MCF 10A (cell line): ENCODE measurements at regions not wholly inside any gene's neighbourhood (a gene's known extent, or its start where the extent isn't known, plus 50 kb on each side); places are given as distances from the start of the nearest gene placed in this dataset.
"Not testable (repeated sequence)": the region's sequence is repeated elsewhere in the genome, so short reads cannot be mapped to it uniquely, and the experiment has no call there.

ENCODE experiments used
- BruUV-seq: library from RNA; stranded (reverse); fragments of 400-500 nt; replicated peaks from 2 replicates; lab custom pipeline; 2021; lab: Mats Ljungman, UMichigan
- CTCF ChIA-PET: fragments of 300-600 bp; sonication (Branson Sonifier 250); formaldehyde crosslinking; extraction: SDS; loops from one replicate; lab custom pipeline; 2021; ENCODE audit warnings: antibody characterized with exemption, inconsistent platforms; lab: Yijun Ruan, JAX
- POLR2A ChIA-PET: fragments of 300-600, 350-650 bp; sonication (Branson Sonifier 250); formaldehyde crosslinking; extraction: SDS; loops from one replicate; lab custom pipeline; 2020; ENCODE audit warnings: antibody characterized with exemption, inconsistent platforms; lab: Yijun Ruan, JAX
- DNase-seq: peaks from one replicate; pipeline ENCODE4 v3.0.0-alpha.2; 2018; ENCODE audit not compliant: unreplicated experiment
- H3K27ac Mint-ChIP-seq: one replicate; pipeline ENCODE4 v1.8.0; 2022; ENCODE audit warnings: mild to moderate bottlenecking, low read depth, mixed read lengths; ENCODE audit not compliant: unreplicated experiment
- H3K27me3 Mint-ChIP-seq: one replicate; pipeline ENCODE4 v1.8.0; 2022; ENCODE audit warnings: mixed read lengths; ENCODE audit not compliant: insufficient read depth, unreplicated experiment
- H3K36me3 Mint-ChIP-seq: one replicate; pipeline ENCODE4 v1.8.0; 2022; ENCODE audit warnings: mild to moderate bottlenecking, moderate library complexity, mixed read lengths; ENCODE audit not compliant: insufficient read depth, unreplicated experiment
- H3K4me1 Mint-ChIP-seq: one replicate; pipeline ENCODE4 v1.8.0; 2022; ENCODE audit warnings: mixed read lengths; ENCODE audit not compliant: insufficient read depth, unreplicated experiment
- H3K4me3 Mint-ChIP-seq: one replicate; pipeline ENCODE4 v1.8.0; 2022; ENCODE audit warnings: mild to moderate bottlenecking, moderate library complexity, mixed read lengths; ENCODE audit not compliant: unreplicated experiment
- H3K9me3 Mint-ChIP-seq: one replicate; pipeline ENCODE4 v1.8.0; 2022; ENCODE audit warnings: mixed read lengths; ENCODE audit not compliant: unreplicated experiment
- intact Hi-C: fragments of 100-400 bp; cut with micrococcal nuclease; formaldehyde crosslinking; loops from 2 replicates; pipeline ENCODE4 v1.14.1; 2022

DNA sequence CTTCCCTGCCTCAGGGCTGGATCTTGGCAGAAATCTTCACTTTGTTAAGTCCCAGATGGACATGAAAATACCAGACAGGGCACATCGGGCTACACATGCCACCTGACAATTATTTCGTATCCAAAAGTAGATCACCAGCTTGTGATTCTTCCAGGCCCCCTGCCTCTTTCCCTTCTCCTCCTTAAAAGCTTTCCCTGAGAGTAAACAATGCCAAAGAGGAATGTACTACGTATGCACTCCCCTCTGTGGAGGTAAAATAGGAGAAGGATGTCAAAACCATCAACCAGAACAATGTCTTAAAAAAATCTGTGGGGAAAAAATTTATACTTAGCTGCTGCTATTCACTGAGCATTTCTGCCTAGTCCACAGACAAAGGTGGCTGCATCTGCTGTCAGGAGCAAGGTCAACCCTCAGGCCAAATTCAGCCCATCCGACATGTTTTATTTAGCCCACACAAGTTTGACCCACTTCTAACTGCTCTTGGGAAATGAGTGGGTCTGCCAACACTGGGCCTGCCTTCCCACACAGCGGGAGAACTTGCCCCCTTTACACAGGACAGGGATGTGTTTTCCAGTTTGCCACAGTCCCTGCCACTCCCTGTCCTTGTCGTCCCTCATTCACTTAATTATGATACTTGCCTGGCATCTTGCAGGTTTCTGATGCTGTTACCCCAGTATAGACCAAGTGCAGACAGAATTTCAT is 165.8 kb upstream of the NBPF9 start:
- H3K4me1 Mint-ChIP-seq, H3K36me3 Mint-ChIP-seq, POLR2A ChIA-PET, intact Hi-C loops, DNase-seq, H3K4me3 Mint-ChIP-seq, H3K9me3 Mint-ChIP-seq, H3K27me3 Mint-ChIP-seq, CTCF ChIA-PET, BruUV-seq, H3K27ac Mint-ChIP-seq: not testable (repeated sequence)

DNA sequence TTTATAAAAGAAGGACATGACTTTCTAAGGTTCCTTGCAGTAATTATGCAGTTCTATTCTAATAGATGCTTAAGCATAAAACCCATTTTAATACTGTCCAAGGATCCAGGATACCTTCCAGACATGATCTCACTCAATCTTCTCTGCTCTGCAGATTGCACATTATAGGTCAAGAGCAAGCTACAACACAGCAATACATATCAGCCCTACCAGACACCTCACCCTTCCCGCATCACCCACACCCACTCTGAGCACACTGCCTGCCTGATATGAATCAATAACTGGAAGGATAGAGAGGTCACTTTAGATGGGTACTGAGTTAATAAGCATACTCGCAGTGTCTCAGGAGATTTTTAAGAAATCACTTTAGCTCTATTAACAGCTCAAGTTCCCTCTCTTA is 166.5 kb upstream of the NBPF9 start:
- POLR2A ChIA-PET, H3K4me1 Mint-ChIP-seq, intact Hi-C loops, H3K36me3 Mint-ChIP-seq, H3K27ac Mint-ChIP-seq, DNase-seq, BruUV-seq, H3K4me3 Mint-ChIP-seq, CTCF ChIA-PET, H3K9me3 Mint-ChIP-seq, H3K27me3 Mint-ChIP-seq: not testable (repeated sequence)

DNA sequence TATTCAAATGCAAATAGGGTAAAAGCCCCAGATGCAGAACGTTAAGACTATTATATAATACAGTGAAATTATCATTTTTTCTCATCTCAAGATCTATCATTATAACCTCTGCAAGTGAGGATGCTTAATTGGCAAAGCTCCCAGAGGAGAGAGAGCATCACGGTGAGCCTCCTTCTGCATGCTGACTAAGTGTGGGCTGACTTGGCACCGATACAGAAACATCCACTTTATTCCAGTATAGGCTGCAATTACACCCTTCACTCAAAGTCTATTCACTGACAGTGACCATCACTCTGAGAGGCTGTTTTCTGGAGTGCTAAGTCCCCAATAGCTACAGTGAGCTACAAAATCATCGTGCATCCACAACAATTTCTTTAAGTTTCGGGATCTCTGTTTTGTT is 171.1 kb upstream of the NBPF9 start:
- POLR2A ChIA-PET, H3K4me1 Mint-ChIP-seq, H3K4me3 Mint-ChIP-seq, H3K27me3 Mint-ChIP-seq, H3K9me3 Mint-ChIP-seq, intact Hi-C loops, DNase-seq, CTCF ChIA-PET, H3K27ac Mint-ChIP-seq, BruUV-seq, H3K36me3 Mint-ChIP-seq: not testable (repeated sequence)

DNA sequence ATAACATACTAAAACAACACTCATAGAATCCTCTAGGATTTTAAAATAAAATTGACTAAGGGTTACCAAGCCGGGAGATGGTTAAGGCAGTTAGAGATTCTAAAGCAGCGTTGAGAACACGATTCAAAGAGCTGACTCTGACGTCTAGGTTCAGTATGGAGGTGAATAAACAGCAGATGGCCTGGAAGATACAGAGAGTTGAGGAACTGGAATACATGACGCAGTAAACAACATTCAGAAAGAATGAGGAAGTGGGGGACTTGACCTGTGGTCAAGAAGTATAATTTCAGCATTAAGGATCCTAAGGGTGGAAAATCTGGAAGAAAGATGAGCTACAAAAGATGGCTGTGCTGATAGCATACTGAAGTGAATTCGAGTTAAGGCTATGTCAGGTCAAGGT is 172.5 kb upstream of the NBPF9 start:
- H3K27me3 Mint-ChIP-seq, BruUV-seq, H3K36me3 Mint-ChIP-seq, POLR2A ChIA-PET, intact Hi-C loops, H3K9me3 Mint-ChIP-seq, DNase-seq, H3K4me3 Mint-ChIP-seq, H3K4me1 Mint-ChIP-seq, CTCF ChIA-PET, H3K27ac Mint-ChIP-seq: not testable (repeated sequence)

DNA sequence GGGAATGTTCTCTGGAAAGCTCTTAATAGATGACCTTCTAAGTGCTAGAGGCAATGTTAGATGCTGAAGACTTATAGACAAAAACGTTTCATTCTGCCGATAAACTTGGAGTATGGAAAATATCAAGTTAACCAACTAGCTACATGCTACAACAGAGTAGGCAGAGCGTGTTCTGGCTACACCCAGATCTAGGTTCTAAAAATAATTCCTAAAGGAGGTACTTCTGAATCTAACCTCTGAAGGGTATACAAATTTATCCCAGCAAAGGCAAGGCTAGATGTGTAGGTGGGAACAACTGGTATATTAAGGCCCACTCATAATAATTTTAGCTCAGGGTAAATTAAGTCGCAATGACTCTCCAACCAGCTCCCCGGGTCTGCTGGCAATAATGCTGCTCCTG is 173.1 kb upstream of the NBPF9 start:
- intact Hi-C loops, DNase-seq, H3K4me1 Mint-ChIP-seq, H3K36me3 Mint-ChIP-seq, H3K9me3 Mint-ChIP-seq, BruUV-seq, H3K4me3 Mint-ChIP-seq, H3K27me3 Mint-ChIP-seq, H3K27ac Mint-ChIP-seq, POLR2A ChIA-PET, CTCF ChIA-PET: not testable (repeated sequence)

DNA sequence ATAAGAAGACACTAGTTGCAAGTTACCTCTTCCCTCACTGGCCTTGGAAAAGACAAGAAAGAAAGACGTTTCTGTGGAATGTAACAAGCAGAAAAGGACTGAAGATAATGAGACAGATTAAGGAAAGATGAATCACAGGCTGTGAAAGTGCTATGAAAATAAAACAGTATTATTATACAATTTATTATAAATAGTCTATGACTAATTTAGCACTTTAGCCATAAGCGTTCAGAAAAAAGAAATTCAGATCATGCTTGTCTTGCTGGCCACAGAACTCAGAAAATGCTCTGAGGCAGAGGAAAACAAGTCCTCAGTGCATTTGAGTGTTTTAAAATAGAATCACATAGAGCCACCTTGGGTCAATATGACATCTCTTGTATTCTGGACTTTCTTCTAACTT is 174.8 kb upstream of the NBPF9 start:
- H3K9me3 Mint-ChIP-seq, POLR2A ChIA-PET, H3K27me3 Mint-ChIP-seq, CTCF ChIA-PET, BruUV-seq, intact Hi-C loops, H3K4me1 Mint-ChIP-seq, DNase-seq, H3K4me3 Mint-ChIP-seq, H3K27ac Mint-ChIP-seq, H3K36me3 Mint-ChIP-seq: not testable (repeated sequence)

DNA sequence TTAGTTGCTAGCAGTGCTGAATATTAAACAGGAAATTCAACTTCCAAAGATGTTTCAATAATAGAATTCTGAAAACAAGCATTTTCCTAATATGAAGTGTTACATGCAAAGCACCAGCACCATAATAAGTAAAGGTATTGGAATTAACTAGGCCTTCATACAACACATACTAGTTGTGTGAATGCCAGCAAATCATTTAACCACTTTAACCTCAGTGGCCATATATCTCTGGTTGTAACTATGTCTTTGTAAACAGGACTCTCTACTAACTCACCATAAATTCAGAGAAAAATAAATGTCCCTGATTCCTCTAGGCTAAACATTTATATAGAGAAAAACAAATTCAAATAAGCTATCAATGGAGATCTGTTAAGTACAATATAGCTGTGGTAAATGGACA is 175.7 kb upstream of the NBPF9 start:
- intact Hi-C loops, H3K27me3 Mint-ChIP-seq, POLR2A ChIA-PET: not testable (repeated sequence)

DNA sequence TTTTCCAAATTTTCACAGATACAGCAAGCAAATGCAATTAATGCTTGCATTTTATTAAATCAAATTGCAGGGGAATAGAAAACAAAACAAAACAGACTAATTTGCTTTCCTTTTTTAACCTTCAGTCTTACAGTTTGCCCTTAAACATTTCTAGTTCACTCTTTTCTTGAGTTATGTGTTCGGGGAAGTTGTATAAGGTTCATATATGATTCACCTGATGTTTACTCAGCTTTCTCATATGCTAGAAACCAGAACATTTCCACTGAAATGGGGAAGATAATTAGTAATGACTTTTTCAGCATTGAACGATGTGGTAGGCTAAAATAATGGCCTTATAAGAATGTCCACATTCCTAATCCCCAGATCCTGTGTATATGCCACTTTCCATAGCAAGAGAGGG is 176.2 kb upstream of the NBPF9 start:
- CTCF ChIA-PET, H3K9me3 Mint-ChIP-seq, H3K27me3 Mint-ChIP-seq, H3K4me3 Mint-ChIP-seq, intact Hi-C loops, H3K4me1 Mint-ChIP-seq, H3K36me3 Mint-ChIP-seq, POLR2A ChIA-PET, H3K27ac Mint-ChIP-seq, BruUV-seq, DNase-seq: not testable (repeated sequence)

More for the DNA sequence above, 175.7 kb upstream of the NBPF9 start:
- H3K27ac Mint-ChIP-seq, DNase-seq, H3K9me3 Mint-ChIP-seq, H3K4me3 Mint-ChIP-seq, BruUV-seq, H3K4me1 Mint-ChIP-seq, H3K36me3 Mint-ChIP-seq, CTCF ChIA-PET: not testable (repeated sequence)

DNA sequence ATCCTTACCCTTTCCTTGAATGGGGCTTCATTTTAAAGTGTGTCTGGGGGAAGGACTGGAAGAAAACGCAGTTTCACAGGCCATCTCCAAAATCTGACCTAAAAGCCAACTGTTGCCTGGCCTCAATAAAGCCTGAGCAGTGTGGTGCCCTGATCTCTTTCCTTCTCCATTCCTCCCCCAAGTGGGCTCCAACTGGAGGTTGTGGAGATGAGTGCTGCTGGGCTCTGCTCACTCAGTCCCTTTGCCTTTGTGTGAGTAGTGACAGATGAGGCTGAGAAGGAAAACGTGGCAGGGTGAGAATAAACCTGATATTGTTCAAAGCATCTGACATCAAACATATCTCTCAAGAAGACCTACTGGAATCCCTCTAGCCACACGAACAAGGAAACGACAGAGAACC is 181.4 kb upstream of the NBPF9 start:
- H3K27ac Mint-ChIP-seq, DNase-seq, H3K4me1 Mint-ChIP-seq, BruUV-seq, H3K9me3 Mint-ChIP-seq, H3K36me3 Mint-ChIP-seq, POLR2A ChIA-PET, H3K4me3 Mint-ChIP-seq, CTCF ChIA-PET, intact Hi-C loops, H3K27me3 Mint-ChIP-seq: not testable (repeated sequence)
